ENCODE measurements at regions not wholly inside any gene's neighbourhood (a gene's known extent, or its start where the extent isn't known, plus 50 kb on each side); places are given as distances from the start of the nearest gene placed in this dataset.

DNA sequence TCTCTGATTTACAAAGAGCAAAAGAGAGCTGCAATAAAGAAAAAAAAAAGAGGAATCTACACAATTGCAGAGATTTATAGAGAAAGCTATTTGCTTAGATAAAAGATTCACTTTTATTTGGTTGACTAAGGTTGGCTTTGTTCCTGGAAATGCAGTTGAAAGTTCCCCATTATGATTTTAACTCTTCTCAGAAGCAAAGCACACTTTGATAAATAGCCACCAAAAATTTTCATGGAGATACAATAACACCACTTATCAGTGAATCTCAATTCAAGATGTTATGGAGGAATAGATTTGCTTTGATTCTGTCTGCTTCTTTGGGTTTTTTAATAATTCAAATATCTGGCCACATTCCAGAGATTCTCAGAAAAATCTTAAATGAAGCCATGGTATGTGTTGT, 88.5 kb upstream of the ANO3 start:
- Mint-ChIP-seq H3K36me3 (ENCODE audit: low read depth) (no peaks in the 10 kb centered on the region), H3K27ac (no peak overlapping the region), H3K9me3 (no peaks in the 10 kb centered on the region; the same call in 2 of the 3 replicates), H3K27me3 (ENCODE audit: insufficient read depth, low read depth, poor library complexity) (no peaks in the 10 kb centered on the region), H3K4me3 (no peak overlapping the region), H3K4me1 (peaks cover 4% of the 10 kb centered on the region; the same call in 2 of the 3 replicates)
- Histone ChIP-seq H4K20me1 (replicated peaks; ENCODE audit: insufficient read depth) (no peaks in the 10 kb centered on the region), H2AFZ (no peak overlapping the region), H3K4me2 (no peak overlapping the region), H3K27me3 (ENCODE audit: insufficient read depth) (no peaks in the 10 kb centered on the region), H3K36me3 (ENCODE audit: insufficient read depth) (no peaks in the 10 kb centered on the region), H3K27ac (ENCODE audit: low read depth) (no peak overlapping the region), H3F3A (replicated peaks; ENCODE audit: low read depth) (no peaks in the 10 kb centered on the region), H3K4me3 (no peak overlapping the region), H3K79me2 (replicated peaks; ENCODE audit: insufficient read depth) (no peaks in the 10 kb centered on the region), H3K4me1 (ENCODE audit: insufficient read depth) (no peaks in the 10 kb centered on the region), H3K9me2 (ENCODE audit: insufficient read depth) (no peaks in the 10 kb centered on the region)
- no peak for ATAC-seq
- TF ChIP-seq, protein P1, sequence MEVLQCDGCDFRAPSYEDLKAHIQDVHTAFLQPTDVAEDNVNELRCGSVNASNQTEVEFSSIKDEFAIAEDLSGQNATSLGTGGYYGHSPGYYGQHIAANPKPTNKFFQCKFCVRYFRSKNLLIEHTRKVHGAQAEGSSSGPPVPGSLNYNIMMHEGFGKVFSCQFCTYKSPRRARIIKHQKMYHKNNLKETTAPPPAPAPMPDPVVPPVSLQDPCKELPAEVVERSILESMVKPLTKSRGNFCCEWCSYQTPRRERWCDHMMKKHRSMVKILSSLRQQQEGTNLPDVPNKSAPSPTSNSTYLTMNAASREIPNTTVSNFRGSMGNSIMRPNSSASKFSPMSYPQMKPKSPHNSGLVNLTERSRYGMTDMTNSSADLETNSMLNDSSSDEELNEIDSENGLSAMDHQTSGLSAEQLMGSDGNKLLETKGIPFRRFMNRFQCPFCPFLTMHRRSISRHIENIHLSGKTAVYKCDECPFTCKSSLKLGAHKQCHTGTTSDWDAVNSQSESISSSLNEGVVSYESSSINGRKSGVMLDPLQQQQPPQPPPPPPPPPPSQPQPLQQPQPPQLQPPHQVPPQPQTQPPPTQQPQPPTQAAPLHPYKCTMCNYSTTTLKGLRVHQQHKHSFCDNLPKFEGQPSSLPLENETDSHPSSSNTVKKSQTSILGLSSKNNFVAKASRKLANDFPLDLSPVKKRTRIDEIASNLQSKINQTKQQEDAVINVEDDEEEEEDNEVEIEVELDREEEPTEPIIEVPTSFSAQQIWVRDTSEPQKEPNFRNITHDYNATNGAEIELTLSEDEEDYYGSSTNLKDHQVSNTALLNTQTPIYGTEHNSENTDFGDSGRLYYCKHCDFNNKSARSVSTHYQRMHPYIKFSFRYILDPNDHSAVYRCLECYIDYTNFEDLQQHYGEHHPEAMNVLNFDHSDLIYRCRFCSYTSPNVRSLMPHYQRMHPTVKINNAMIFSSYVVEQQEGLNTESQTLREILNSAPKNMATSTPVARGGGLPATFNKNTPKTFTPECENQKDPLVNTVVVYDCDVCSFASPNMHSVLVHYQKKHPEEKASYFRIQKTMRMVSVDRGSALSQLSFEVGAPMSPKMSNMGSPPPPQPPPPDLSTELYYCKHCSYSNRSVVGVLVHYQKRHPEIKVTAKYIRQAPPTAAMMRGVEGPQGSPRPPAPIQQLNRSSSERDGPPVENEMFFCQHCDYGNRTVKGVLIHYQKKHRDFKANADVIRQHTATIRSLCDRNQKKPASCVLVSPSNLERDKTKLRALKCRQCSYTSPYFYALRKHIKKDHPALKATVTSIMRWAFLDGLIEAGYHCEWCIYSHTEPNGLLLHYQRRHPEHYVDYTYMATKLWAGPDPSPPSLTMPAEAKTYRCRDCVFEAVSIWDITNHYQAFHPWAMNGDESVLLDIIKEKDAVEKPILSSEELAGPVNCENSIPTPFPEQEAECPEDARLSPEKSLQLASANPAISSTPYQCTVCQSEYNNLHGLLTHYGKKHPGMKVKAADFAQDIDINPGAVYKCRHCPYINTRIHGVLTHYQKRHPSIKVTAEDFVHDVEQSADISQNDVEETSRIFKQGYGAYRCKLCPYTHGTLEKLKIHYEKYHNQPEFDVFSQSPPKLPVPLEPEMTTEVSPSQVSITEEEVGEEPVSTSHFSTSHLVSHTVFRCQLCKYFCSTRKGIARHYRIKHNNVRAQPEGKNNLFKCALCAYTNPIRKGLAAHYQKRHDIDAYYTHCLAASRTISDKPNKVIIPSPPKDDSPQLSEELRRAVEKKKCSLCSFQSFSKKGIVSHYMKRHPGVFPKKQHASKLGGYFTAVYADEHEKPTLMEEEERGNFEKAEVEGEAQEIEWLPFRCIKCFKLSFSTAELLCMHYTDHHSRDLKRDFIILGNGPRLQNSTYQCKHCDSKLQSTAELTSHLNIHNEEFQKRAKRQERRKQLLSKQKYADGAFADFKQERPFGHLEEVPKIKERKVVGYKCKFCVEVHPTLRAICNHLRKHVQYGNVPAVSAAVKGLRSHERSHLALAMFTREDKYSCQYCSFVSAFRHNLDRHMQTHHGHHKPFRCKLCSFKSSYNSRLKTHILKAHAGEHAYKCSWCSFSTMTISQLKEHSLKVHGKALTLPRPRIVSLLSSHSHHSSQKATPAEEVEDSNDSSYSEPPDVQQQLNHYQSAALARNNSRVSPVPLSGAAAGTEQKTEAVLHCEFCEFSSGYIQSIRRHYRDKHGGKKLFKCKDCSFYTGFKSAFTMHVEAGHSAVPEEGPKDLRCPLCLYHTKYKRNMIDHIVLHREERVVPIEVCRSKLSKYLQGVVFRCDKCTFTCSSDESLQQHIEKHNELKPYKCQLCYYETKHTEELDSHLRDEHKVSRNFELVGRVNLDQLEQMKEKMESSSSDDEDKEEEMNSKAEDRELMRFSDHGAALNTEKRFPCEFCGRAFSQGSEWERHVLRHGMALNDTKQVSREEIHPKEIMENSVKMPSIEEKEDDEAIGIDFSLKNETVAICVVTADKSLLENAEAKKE (CRISPR knock-in tag; IDR thresholded peaks at IDR 0.05) = no peak
- TF ChIP-seq EZH2phosphoT487 (IDR thresholded peaks at IDR 0.05; ENCODE audit: unreplicated experiment) = no peak
- TF ChIP-seq POLR2AphosphoS5 (IDR thresholded peaks at IDR 0.05; ENCODE audit: low read depth) = no peak
- DNase-seq (ENCODE audit: low spot score) = no peak

DNA sequence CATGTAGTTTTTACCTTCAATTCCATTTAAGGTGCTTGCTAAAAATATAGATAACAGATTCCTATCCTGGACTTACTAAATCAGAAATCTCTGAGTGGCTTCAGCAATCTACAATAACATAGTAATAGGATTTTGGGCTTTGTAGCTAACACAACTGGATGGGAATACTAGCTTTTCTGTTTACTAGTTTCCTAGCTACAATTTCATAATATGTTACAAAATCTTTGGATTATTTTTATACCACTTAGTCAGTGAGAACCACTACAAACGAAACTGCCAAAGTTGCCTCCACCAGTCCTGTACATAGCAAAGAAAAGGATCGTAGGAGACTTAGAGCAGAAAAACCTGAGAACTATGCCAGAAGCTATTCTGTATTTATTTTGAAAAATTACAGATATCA, 87.7 kb upstream of the ANO3 start:
- no peaks in the 10 kb centered on the region for H3K9me2 ChIP-seq (ENCODE audit: insufficient read depth)
- no peaks in the 10 kb centered on the region for H3K36me3 ChIP-seq (ENCODE audit: insufficient read depth)
- Mint-ChIP-seq H3K4me3 (no peak overlapping the region), H3K27ac (no peak overlapping the region), H3K9me3 (no peaks in the 10 kb centered on the region; the same call in 2 of the 3 replicates), H3K36me3 (ENCODE audit: low read depth) (no peaks in the 10 kb centered on the region), H3K4me1 (peaks cover 2% of the 10 kb centered on the region; the same call in 2 of the 3 replicates), H3K27me3 (ENCODE audit: insufficient read depth, low read depth, poor library complexity) (no peaks in the 10 kb centered on the region)
- H3K79me2 ChIP-seq (replicated peaks; ENCODE audit: insufficient read depth) = no peaks in the 10 kb centered on the region
- no peak overlapping the region for H2AFZ ChIP-seq
- DNase-seq (ENCODE audit: low spot score) (no peak), ATAC-seq (no peak)
- no peaks in the 10 kb centered on the region for H3K4me1 ChIP-seq (ENCODE audit: insufficient read depth)
- H3F3A ChIP-seq (replicated peaks; ENCODE audit: low read depth) = no peaks in the 10 kb centered on the region
- no peaks in the 10 kb centered on the region for H4K20me1 ChIP-seq (replicated peaks; ENCODE audit: insufficient read depth)
- H3K27me3 ChIP-seq (ENCODE audit: insufficient read depth) = no peaks in the 10 kb centered on the region
- no peak overlapping the region for H3K4me2 ChIP-seq
- H3K27ac ChIP-seq (ENCODE audit: low read depth) = no peak overlapping the region
- no peak overlapping the region for H3K4me3 ChIP-seq
- TF ChIP-seq EZH2phosphoT487 (IDR thresholded peaks at IDR 0.05; ENCODE audit: unreplicated experiment) (no peak), STAT1 (IDR thresholded peaks at IDR 0.05; ENCODE audit: unreplicated experiment) (no peak), EZH2 (IDR thresholded peaks at IDR 0.05; ENCODE audit: low read depth, unreplicated experiment) (no peak), ZNF331 (CRISPR knock-in tag; IDR thresholded peaks at IDR 0.05; ENCODE audit: low read depth) (no peak), POLR2AphosphoS5 (IDR thresholded peaks at IDR 0.05; ENCODE audit: low read depth) (no peak), NANOG (IDR thresholded peaks at IDR 0.05; ENCODE audit: borderline replicate concordance) (no peak), JUNB (IDR thresholded peaks at IDR 0.05; ENCODE audit: unreplicated experiment) (no peak)
- TF ChIP-seq, protein P2, sequence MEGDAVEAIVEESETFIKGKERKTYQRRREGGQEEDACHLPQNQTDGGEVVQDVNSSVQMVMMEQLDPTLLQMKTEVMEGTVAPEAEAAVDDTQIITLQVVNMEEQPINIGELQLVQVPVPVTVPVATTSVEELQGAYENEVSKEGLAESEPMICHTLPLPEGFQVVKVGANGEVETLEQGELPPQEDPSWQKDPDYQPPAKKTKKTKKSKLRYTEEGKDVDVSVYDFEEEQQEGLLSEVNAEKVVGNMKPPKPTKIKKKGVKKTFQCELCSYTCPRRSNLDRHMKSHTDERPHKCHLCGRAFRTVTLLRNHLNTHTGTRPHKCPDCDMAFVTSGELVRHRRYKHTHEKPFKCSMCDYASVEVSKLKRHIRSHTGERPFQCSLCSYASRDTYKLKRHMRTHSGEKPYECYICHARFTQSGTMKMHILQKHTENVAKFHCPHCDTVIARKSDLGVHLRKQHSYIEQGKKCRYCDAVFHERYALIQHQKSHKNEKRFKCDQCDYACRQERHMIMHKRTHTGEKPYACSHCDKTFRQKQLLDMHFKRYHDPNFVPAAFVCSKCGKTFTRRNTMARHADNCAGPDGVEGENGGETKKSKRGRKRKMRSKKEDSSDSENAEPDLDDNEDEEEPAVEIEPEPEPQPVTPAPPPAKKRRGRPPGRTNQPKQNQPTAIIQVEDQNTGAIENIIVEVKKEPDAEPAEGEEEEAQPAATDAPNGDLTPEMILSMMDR (conservative IDR thresholded peaks at IDR 0.05; ENCODE audit: low read depth in 2 of 2) = no peak
- TF ChIP-seq, protein P3, sequence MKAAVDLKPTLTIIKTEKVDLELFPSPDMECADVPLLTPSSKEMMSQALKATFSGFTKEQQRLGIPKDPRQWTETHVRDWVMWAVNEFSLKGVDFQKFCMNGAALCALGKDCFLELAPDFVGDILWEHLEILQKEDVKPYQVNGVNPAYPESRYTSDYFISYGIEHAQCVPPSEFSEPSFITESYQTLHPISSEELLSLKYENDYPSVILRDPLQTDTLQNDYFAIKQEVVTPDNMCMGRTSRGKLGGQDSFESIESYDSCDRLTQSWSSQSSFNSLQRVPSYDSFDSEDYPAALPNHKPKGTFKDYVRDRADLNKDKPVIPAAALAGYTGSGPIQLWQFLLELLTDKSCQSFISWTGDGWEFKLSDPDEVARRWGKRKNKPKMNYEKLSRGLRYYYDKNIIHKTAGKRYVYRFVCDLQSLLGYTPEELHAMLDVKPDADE (IDR thresholded peaks at IDR 0.05) = no peak

Measured in GM23338 (cell line).